Astrocyte (in vitro differentiated cells and primary cell): ENCODE measurements at regions not wholly inside any gene's neighbourhood (a gene's known extent, or its start where the extent isn't known, plus 50 kb on each side); places are given as distances from the start of the nearest gene placed in this dataset.
"Not testable (repeated sequence)": the region's sequence is repeated elsewhere in the genome, so short reads cannot be mapped to it uniquely, and the experiment has no call there.

Experiments
- DNase-seq: peaks from one replicate; pipeline ENCODE4 v3.0.0-alpha.2; 2010; ENCODE audit warnings: low read depth
- FAIRE-seq: peaks from 2 replicates; lab custom pipeline; 2011; peaks lifted over from hg19 to GRCh38; lab: Jason Lieb, UNC
- H2AFZ ChIP-seq: 2 replicates; pipeline ENCODE4 v1.6.0; 2012; ENCODE audit warnings: low read depth, low read length, inconsistent platforms
- H3K27ac ChIP-seq: 2 replicates; pipeline ENCODE4 v1.5.1; 2011; ENCODE audit warnings: low read depth, low read length, inconsistent platforms
- H3K27me3 ChIP-seq: 2 replicates; pipeline ENCODE4 v1.6.0; 2011; ENCODE audit warnings: low read length, inconsistent platforms; ENCODE audit not compliant: insufficient read depth
- H3K36me3 ChIP-seq: 2 replicates; pipeline ENCODE4 v1.5.1; 2011; ENCODE audit warnings: low read length, inconsistent platforms; ENCODE audit not compliant: insufficient read depth
- H3K4me1 ChIP-seq: 2 replicates; pipeline ENCODE4 v1.5.1; 2011; ENCODE audit warnings: low read length, inconsistent platforms; ENCODE audit not compliant: insufficient read depth
- H3K4me2 ChIP-seq: 2 replicates; pipeline ENCODE4 v1.6.0; 2012; ENCODE audit warnings: low read length, inconsistent platforms
- H3K4me3 ChIP-seq: 2 replicates; pipeline ENCODE4 v1.5.1; 2011; ENCODE audit warnings: low read depth, mild to moderate bottlenecking, low read length, inconsistent platforms; ENCODE audit not compliant: insufficient read depth
- H3K79me2 ChIP-seq: 2 replicates; pipeline ENCODE4 v1.6.0; 2012; ENCODE audit warnings: mild to moderate bottlenecking, low read length, inconsistent platforms; ENCODE audit not compliant: insufficient read depth
- H3K9ac ChIP-seq: 2 replicates; pipeline ENCODE4 v1.6.0; 2012; ENCODE audit warnings: mild to moderate bottlenecking, low read length, inconsistent platforms
- H3K9me3 ChIP-seq: 2 replicates; pipeline ENCODE4 v1.5.1; 2012; ENCODE audit warnings: low read depth, mild to moderate bottlenecking, low read length, inconsistent platforms; ENCODE audit not compliant: insufficient read depth
- H4K20me1 ChIP-seq: 2 replicates; pipeline ENCODE4 v1.6.0; 2012; ENCODE audit warnings: low read length, inconsistent platforms; ENCODE audit not compliant: insufficient read depth
- H3K27ac Mint-ChIP-seq: one replicate; pipeline ENCODE4 v1.8.0; 2021; ENCODE audit warnings: mild to moderate bottlenecking, mixed read lengths; ENCODE audit not compliant: unreplicated experiment
- H3K27me3 Mint-ChIP-seq: one replicate; pipeline ENCODE4 v1.8.0; 2021; ENCODE audit warnings: low read depth, mixed read lengths; ENCODE audit not compliant: unreplicated experiment
- H3K36me3 Mint-ChIP-seq: one replicate; pipeline ENCODE4 v1.8.0; 2021; ENCODE audit warnings: low read depth, mixed read lengths; ENCODE audit not compliant: unreplicated experiment
- H3K4me1 Mint-ChIP-seq: one replicate; pipeline ENCODE4 v1.8.0; 2021; ENCODE audit warnings: low read depth, mixed read lengths; ENCODE audit not compliant: unreplicated experiment
- H3K4me3 Mint-ChIP-seq: one replicate; pipeline ENCODE4 v1.8.0; 2021; ENCODE audit warnings: mild to moderate bottlenecking, moderate library complexity, mixed read lengths; ENCODE audit not compliant: unreplicated experiment
- H3K9me3 Mint-ChIP-seq: one replicate; pipeline ENCODE4 v1.8.0; 2021; ENCODE audit warnings: mild to moderate bottlenecking, mixed read lengths; ENCODE audit not compliant: unreplicated experiment
- CTCF ChIP-seq: IDR thresholded peaks from 2 replicates; pipeline ENCODE4 v1.5.1; 2011; ENCODE audit warnings: low read depth, mild to moderate bottlenecking, inconsistent platforms, low read length, moderate library complexity; ENCODE audit not compliant: insufficient read depth
- EZH2 ChIP-seq: IDR thresholded peaks from 2 replicates; pipeline ENCODE4 v1.6.1; 2012; ENCODE audit warnings: mild to moderate bottlenecking, low read length, inconsistent platforms; ENCODE audit not compliant: insufficient read depth

DNA sequence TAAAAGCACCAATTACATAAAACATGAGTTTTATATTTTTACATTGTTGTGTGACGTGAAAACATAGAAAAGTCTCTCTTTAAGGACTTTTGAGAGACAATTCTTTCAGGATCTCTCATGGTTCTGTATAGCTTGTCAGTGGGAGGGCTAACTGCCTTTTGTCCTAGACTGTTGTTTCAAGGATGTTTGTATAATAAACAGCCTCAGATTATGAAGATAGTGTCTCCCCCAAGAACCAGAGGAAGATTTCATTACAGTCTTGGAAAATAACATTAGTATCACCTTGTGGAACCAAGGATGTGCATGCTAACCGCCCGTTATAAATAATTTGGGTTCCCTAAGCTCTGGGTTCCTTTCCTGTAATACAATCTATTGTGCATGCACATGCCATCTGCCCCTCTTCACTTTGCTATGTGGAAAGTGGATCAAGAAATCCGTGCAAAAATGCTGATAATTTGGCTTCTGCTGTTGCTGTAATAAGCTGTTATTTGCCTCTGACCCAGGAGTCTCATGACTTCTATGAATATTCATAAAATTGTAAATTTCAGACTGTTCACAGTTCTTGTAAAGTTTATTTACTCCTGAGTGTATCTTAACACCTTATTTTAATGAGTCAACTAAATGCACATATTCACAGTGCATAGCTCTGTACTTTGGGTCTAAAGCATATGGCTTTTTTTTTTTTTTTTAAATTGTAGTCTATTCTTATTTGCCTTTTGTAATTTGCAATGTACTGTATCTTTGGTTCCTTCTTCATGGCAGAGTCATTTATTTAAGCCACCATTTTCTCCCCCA is 265.5 kb downstream of the PTH2R start:
- Mint-ChIP-seq H3K27ac (no peak overlapping the region), H3K4me3 (no peak overlapping the region), H3K36me3 (no peaks in the 10 kb centered on the region), H3K9me3 (no peaks in the 10 kb centered on the region), H3K4me1 (no peaks in the 10 kb centered on the region), H3K27me3 (no peaks in the 10 kb centered on the region)
- no peak overlapping the region for H3K27ac ChIP-seq
- H2AFZ ChIP-seq: no peak overlapping the region
- H3K4me3 ChIP-seq: no peak overlapping the region
- no peaks in the 10 kb centered on the region for H4K20me1 ChIP-seq
- no peak overlapping the region for H3K9ac ChIP-seq
- FAIRE-seq (no peak), DNase-seq (no peak)
- no peaks in the 10 kb centered on the region for H3K79me2 ChIP-seq
- H3K9me3 ChIP-seq: no peaks in the 10 kb centered on the region
- no peak overlapping the region for H3K4me2 ChIP-seq
- TF ChIP-seq CTCF (no peak), EZH2 (no peak)
- H3K4me1 ChIP-seq: no peaks in the 10 kb centered on the region
- no peaks in the 10 kb centered on the region for H3K36me3 ChIP-seq
- no peaks in the 10 kb centered on the region for H3K27me3 ChIP-seq

DNA sequence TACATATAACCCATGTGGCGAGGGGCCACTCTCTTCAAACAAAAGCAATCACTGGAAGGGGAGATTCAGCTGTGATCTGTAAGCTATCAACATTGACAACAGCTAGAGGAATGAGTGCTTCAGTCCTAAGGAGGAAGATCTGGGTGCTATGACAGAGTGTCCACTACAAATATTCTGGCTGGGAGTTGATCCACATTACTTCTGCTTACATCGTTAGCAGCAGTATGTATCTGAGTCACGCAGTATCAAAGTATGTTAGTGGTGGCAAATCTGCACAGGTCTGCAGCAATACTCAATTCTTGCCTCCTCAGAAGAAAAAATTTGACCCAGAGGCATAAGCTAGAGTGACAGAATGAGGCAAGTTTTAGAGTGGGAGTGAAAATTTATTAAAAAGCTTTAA is 267.0 kb downstream of the PTH2R start:
- no peak overlapping the region for H3K4me3 ChIP-seq
- H3K9ac ChIP-seq: no peak overlapping the region
- no peaks in the 10 kb centered on the region for H3K36me3 ChIP-seq
- Mint-ChIP-seq H3K27ac (no peak overlapping the region), H3K27me3 (no peaks in the 10 kb centered on the region), H3K36me3 (no peaks in the 10 kb centered on the region), H3K4me1 (no peaks in the 10 kb centered on the region), H3K4me3 (no peak overlapping the region), H3K9me3 (no peaks in the 10 kb centered on the region)
- DNase-seq: no peak
- no peaks in the 10 kb centered on the region for H3K27me3 ChIP-seq
- H4K20me1 ChIP-seq: no peaks in the 10 kb centered on the region
- H3K4me2 ChIP-seq: no peak overlapping the region
- no peak for FAIRE-seq
- TF ChIP-seq CTCF: no peak
- TF ChIP-seq EZH2: no peak
- no peaks in the 10 kb centered on the region for H3K4me1 ChIP-seq
- no peaks in the 10 kb centered on the region for H3K9me3 ChIP-seq
- H3K79me2 ChIP-seq: no peaks in the 10 kb centered on the region
- no peak overlapping the region for H2AFZ ChIP-seq
- H3K27ac ChIP-seq: no peak overlapping the region

- Mint-ChIP-seq H3K36me3 (no peaks in the 10 kb centered on the region), H3K9me3 (no peaks in the 10 kb centered on the region), H3K27ac (no peak overlapping the region), H3K27me3 (no peaks in the 10 kb centered on the region), H3K4me1 (no peaks in the 10 kb centered on the region), H3K4me3 (no peak overlapping the region)
- Histone ChIP-seq H3K4me1 (no peaks in the 10 kb centered on the region), H3K4me3 (no peak overlapping the region), H3K9me3 (no peaks in the 10 kb centered on the region), H3K27me3 (no peaks in the 10 kb centered on the region), H3K27ac (no peak overlapping the region), H3K4me2 (no peak overlapping the region), H3K9ac (no peak overlapping the region), H3K36me3 (no peaks in the 10 kb centered on the region), H4K20me1 (no peaks in the 10 kb centered on the region), H3K79me2 (no peaks in the 10 kb centered on the region), H2AFZ (no peak overlapping the region)
- TF ChIP-seq CTCF (no peak), EZH2 (no peak)
- DNase-seq: no peak
- no peak for FAIRE-seq
Measured at GRCh38 chr2:208674919-208675318, 268.3 kb downstream of the PTH2R start.

- not testable (repeated sequence) for DNase-seq, H3K9ac ChIP-seq, H3K9me3 Mint-ChIP-seq, H3K4me2 ChIP-seq, H3K4me1 Mint-ChIP-seq, H3K27ac ChIP-seq, H3K27me3 ChIP-seq, H3K4me3 ChIP-seq, H3K36me3 ChIP-seq, H2AFZ ChIP-seq, H3K27ac Mint-ChIP-seq, H4K20me1 ChIP-seq, H3K9me3 ChIP-seq, FAIRE-seq, H3K27me3 Mint-ChIP-seq, H3K36me3 Mint-ChIP-seq, H3K79me2 ChIP-seq, H3K4me3 Mint-ChIP-seq, H3K4me1 ChIP-seq
Measured at GRCh38 chr2:208685929-208686328, 279.3 kb downstream of the PTH2R start.
